ENCODE measurements at regions not wholly inside any gene's neighbourhood (a gene's known extent, or its start where the extent isn't known, plus 50 kb on each side); places are given as distances from the start of the nearest gene placed in this dataset.

DNA sequence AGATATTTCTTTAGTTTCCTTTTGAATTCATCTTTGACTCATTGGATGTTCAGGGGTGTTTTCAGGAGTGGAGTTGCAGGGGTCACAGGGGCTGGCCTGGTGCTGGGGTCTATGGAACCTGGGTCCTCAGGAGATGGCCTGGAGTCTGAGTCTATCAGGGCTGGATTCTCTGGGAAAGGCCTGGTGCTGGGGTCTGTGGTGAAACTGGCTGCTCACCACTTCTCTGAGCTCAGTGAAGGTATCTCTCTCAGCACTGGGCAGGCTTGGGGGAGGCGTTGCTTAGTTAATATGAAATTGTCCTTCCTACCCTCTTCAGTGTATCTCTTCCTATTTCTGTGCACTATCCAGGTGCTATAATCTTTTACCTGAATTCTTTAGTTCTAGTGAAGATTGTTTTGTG lies 83.1 kb upstream of the SLC24A3 start:
- POLR2A ChIA-PET, result no interaction called here
- no peaks in the 10 kb centered on the region for H3K9me2 ChIP-seq (ENCODE audit: insufficient read depth)
- H2AFZ ChIP-seq (ENCODE audit: low read depth, low read length, poor library complexity, severe bottlenecking), result no peak overlapping the region
- TF ChIP-seq REST (IDR thresholded peaks at IDR 0.05; ENCODE audit: low read depth) (no peak), JUND (IDR thresholded peaks at IDR 0.05) (no peak), SRF (IDR thresholded peaks at IDR 0.05; ENCODE audit: low read depth) (no peak), ZFX (IDR thresholded peaks at IDR 0.05) (no peak)
- CTCF ChIA-PET, result no interaction called here
- no peaks in the 10 kb centered on the region for H3K36me3 ChIP-seq (ENCODE audit: control insufficient read depth in 1 of 2, insufficient read depth in 2 of 2, low read length in 2 of 2)
- H3K4me2 ChIP-seq (ENCODE audit: low read length), result no peak overlapping the region
- no peak for ATAC-seq
- peaks cover 0 to under 1% of the 10 kb centered on the region in 2 experiments; a peak in 1 of 4 replicates for H3K9me3 ChIP-seq (ENCODE audit: control insufficient read depth in 1 of 2, insufficient read depth in 1 of 2, low read depth in 1 of 2, low read length in 2 of 2)
- DNase-seq (ENCODE audit: low read depth, low spot score), result no peak
- intact Hi-C loops (cut with micrococcal nuclease), result no loop called here
- H3K4me1 ChIP-seq (ENCODE audit: control insufficient read depth in 1 of 2, insufficient read depth in 2 of 2, low read length in 2 of 2), result no peaks in the 10 kb centered on the region
- H3K27me3 ChIP-seq (ENCODE audit: insufficient read depth, low read length), result no peaks in the 10 kb centered on the region
- BruUV-seq (replicated peaks), result no TSS peak
- no peaks in the 10 kb centered on the region for H3K79me2 ChIP-seq (ENCODE audit: insufficient read depth, low read length)
- no peaks in the 10 kb centered on the region for H4K20me1 ChIP-seq (ENCODE audit: insufficient read depth)
- no peak overlapping the region for H3K27ac ChIP-seq (ENCODE audit: low read depth, low read length)
- H3K9ac ChIP-seq (ENCODE audit: low read length), result no peak overlapping the region
- RAD21 ChIA-PET (ENCODE audit: low non-redundant PET in 1 of 2, low total read pairs in 2 of 2, uncharacterized antibody in 2 of 2, unreplicated experiment in 2 of 2), result no interaction called here
- no peak overlapping the region for H3K4me3 ChIP-seq (replicated peaks in 1 of 2; ENCODE audit: low read depth in 1 of 2, low read length in 2 of 2)

GRCh38 chr20:19129976-19130612 lies 82.3 kb upstream of the SLC24A3 start:
- no peaks in the 10 kb centered on the region for H4K20me1 ChIP-seq (ENCODE audit: insufficient read depth)
- peaks cover 0 to 4% of the 10 kb centered on the region in 2 experiments; a peak in 1 of 4 replicates for H3K9me3 ChIP-seq (ENCODE audit: control insufficient read depth in 1 of 2, insufficient read depth in 1 of 2, low read depth in 1 of 2, low read length in 2 of 2)
- DNase-seq (ENCODE audit: low read depth, low spot score) (no peak), ATAC-seq (no peak)
- no peaks in the 10 kb centered on the region for H3K27me3 ChIP-seq (ENCODE audit: insufficient read depth, low read length)
- no peaks in the 10 kb centered on the region for H3K36me3 ChIP-seq (ENCODE audit: control insufficient read depth in 1 of 2, insufficient read depth in 2 of 2, low read length in 2 of 2)
- H3K79me2 ChIP-seq (ENCODE audit: insufficient read depth, low read length), result no peaks in the 10 kb centered on the region
- RAD21 ChIA-PET (ENCODE audit: low non-redundant PET in 1 of 2, low total read pairs in 2 of 2, uncharacterized antibody in 2 of 2, unreplicated experiment in 2 of 2), result no interaction called here
- H3K4me2 ChIP-seq (ENCODE audit: low read length), result no peak overlapping the region
- H3K9me2 ChIP-seq (ENCODE audit: insufficient read depth), result no peaks in the 10 kb centered on the region
- TF ChIP-seq EGR1 (IDR thresholded peaks at IDR 0.05; ENCODE audit: low read depth) (no peak), YY1 (IDR thresholded peaks at IDR 0.05; ENCODE audit: extremely low read depth, insufficient replicate concordance, low read depth, low read length) (no peak), SIN3A (IDR thresholded peaks at IDR 0.05; ENCODE audit: low read depth) (no peak), JUND (IDR thresholded peaks at IDR 0.05) (no peak)
- CTCF ChIA-PET, result no interaction called here
- POLR2A ChIA-PET, result no interaction called here
- no peak overlapping the region for H3K4me3 ChIP-seq (replicated peaks in 1 of 2; ENCODE audit: low read depth in 1 of 2, low read length in 2 of 2)
- H3K27ac ChIP-seq (ENCODE audit: low read depth, low read length), result no peak overlapping the region
- H3K4me1 ChIP-seq (ENCODE audit: control insufficient read depth in 1 of 2, insufficient read depth in 2 of 2, low read length in 2 of 2), result no peaks in the 10 kb centered on the region
- H3K9ac ChIP-seq (ENCODE audit: low read length), result no peak overlapping the region
- intact Hi-C loops (cut with micrococcal nuclease), result no loop called here
- BruUV-seq (replicated peaks), result no TSS peak
- no peak overlapping the region for H2AFZ ChIP-seq (ENCODE audit: low read depth, low read length, poor library complexity, severe bottlenecking)
